Keratinocyte (primary cell): ENCODE measurements at regions not wholly inside any gene's neighbourhood (a gene's known extent, or its start where the extent isn't known, plus 50 kb on each side); places are given as distances from the start of the nearest gene placed in this dataset.

ENCODE experiments used
- EZH2 ChIP-seq: IDR thresholded peaks from one replicate; pipeline ENCODE4 v1.6.1; 2012; ENCODE audit warnings: inconsistent platforms, mild to moderate bottlenecking, low read length, moderate library complexity
- TF ChIP-seq, protein P1 (sequence below), 3 experiments: IDR thresholded peaks in 1 of 3; conservative IDR thresholded peaks in 1 of 3; optimal IDR thresholded peaks in 1 of 3; 2 replicates in 2 of 3; 3 replicates in 1 of 3; pipeline versions ENCODE3 to v1.5.1; 2011; ENCODE audit warnings: low read length in 3 of 3, mild to moderate bottlenecking in 3 of 3, moderate library complexity in 2 of 3, control low read depth in 1 of 3, inconsistent platforms in 1 of 3; ENCODE audit not compliant: insufficient read depth in 2 of 3; ENCODE audit errors: extremely low read depth in 1 of 3

DNA sequence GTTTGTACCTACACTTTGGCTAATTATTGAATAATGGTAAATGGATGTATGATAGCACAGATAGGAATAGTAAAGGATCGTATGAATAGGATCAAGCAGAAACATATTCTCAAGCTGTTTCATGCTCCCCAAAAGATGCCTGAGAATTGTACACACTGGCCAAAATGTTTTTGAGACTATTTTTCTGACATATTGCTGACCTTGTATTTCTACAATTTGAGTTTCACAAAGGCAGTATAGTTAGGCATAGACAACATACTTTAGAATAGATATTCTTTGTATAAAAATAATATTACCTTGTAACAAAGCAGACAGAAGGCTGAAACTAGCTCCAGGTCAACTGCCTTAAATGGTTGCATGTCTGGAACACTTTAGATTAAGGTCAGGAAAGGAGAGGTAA, 598.4 kb downstream of the COL12A1 start:
- TF ChIP-seq, protein P1, sequence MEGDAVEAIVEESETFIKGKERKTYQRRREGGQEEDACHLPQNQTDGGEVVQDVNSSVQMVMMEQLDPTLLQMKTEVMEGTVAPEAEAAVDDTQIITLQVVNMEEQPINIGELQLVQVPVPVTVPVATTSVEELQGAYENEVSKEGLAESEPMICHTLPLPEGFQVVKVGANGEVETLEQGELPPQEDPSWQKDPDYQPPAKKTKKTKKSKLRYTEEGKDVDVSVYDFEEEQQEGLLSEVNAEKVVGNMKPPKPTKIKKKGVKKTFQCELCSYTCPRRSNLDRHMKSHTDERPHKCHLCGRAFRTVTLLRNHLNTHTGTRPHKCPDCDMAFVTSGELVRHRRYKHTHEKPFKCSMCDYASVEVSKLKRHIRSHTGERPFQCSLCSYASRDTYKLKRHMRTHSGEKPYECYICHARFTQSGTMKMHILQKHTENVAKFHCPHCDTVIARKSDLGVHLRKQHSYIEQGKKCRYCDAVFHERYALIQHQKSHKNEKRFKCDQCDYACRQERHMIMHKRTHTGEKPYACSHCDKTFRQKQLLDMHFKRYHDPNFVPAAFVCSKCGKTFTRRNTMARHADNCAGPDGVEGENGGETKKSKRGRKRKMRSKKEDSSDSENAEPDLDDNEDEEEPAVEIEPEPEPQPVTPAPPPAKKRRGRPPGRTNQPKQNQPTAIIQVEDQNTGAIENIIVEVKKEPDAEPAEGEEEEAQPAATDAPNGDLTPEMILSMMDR (optimal IDR thresholded peaks at IDR 0.05 in 1 of 3, IDR thresholded peaks at IDR 0.05 in 1 of 3, conservative IDR thresholded peaks at IDR 0.05 in 1 of 3; ENCODE audit: extremely low read depth in 1 of 3, insufficient read depth in 2 of 3, low read length in 3 of 3): no peak
- TF ChIP-seq EZH2: no peak
